RWPE1 (cell line): ENCODE measurements at regions not wholly inside any gene's neighbourhood (a gene's known extent, or its start where the extent isn't known, plus 50 kb on each side); places are given as distances from the start of the nearest gene placed in this dataset.

Experiments
- CTCF ChIA-PET: fragments of 350-600 bp; sonication (Branson Sonifier 250); formaldehyde crosslinking; extraction: SDS; loops from one replicate; lab custom pipeline; 2021; lab: Yijun Ruan, JAX
- POLR2A ChIA-PET: fragments of 400-600 bp; formaldehyde crosslinking; extraction: SDS; loops from one replicate; lab custom pipeline; 2020; ENCODE audit warnings: antibody characterized with exemption; ENCODE audit not compliant: low non-redundant PET; lab: Yijun Ruan, JAX
- DNase-seq: peaks from one replicate; pipeline ENCODE4 v3.0.0; 2012; ENCODE audit warnings: low spot score
- H3K27ac ChIP-seq: fragments of 450-650 bp; 2 replicates; pipeline ENCODE4 v1.5.1; 2017
- TF ChIP-seq, protein P1 (sequence below): fragments of 450-650 bp; conservative IDR thresholded peaks from 2 replicates; pipeline ENCODE4 v1.5.1; 2017; ENCODE audit warnings: low read depth, mild to moderate bottlenecking

DNA sequence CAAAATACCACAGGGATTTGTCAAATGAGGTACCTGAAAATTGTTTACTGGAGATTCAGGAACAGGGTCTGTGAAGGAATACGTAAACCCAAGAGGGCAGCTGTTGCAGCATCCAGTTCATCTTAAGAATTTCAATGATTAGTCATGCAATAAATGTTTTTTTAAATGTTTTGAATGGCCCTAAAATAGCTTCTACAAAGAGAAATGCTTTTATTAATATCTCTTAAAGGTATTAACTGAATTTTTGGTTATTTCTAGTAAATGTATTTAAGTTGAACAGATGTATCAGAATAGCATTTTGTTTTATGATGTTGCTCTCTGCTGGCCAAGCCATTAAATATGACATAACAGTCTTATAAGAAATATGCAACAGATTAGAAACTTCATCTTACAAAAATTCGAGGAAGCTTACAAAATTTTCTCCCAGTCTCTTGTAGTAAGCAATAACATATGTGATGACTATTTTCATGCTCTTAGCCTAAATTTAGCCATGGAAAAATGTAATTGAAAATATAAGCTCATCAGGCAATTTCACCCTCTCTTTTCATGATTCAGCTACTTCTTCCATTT lies 863.9 kb downstream of the SUCLG1 start:
- H3K27ac ChIP-seq, result no peak overlapping the region
- ChIA-PET CTCF (no interaction called here), POLR2A (no interaction called here)
- TF ChIP-seq, protein P1, sequence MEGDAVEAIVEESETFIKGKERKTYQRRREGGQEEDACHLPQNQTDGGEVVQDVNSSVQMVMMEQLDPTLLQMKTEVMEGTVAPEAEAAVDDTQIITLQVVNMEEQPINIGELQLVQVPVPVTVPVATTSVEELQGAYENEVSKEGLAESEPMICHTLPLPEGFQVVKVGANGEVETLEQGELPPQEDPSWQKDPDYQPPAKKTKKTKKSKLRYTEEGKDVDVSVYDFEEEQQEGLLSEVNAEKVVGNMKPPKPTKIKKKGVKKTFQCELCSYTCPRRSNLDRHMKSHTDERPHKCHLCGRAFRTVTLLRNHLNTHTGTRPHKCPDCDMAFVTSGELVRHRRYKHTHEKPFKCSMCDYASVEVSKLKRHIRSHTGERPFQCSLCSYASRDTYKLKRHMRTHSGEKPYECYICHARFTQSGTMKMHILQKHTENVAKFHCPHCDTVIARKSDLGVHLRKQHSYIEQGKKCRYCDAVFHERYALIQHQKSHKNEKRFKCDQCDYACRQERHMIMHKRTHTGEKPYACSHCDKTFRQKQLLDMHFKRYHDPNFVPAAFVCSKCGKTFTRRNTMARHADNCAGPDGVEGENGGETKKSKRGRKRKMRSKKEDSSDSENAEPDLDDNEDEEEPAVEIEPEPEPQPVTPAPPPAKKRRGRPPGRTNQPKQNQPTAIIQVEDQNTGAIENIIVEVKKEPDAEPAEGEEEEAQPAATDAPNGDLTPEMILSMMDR, result no peak
- DNase-seq, result no peak

DNA sequence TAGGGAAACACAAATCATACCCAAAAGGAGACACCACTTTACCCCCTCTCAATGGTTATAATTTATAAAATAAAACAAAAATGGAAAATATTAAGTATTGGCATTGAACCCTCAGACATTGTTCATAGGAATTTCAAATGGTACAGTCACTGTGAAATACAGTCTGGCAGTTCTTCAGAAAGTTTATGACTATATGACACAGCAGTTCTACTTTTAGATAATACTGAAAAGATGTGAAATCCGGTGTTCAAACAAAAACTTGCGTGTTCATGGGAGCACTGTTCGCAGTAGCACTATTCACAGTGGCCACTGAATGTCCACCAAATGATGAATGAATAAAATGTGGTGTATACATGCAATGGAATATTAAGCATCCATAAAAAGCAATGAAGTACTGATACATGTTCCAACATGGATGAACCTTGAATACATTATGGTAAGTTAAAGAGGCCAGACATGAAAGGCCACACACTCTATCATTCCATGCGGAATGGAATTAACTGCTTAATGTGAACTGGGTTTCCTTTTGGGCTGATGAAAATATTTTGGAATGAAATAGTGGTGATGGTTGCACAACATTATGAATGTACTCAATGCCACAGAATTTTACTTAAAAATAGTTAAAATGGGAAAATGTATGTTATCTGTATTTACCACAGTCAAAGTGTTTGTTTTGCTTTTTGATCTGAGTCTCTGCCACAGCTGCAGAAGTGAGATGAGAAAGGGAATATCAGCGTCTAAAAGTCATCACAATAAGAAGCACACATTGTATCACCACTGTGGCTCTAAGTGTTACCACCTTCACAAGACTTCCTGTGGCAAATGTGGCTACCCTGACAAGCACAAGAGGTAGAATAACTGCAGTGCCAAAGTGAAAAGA lies 864.6 kb downstream of the SUCLG1 start:
- no peak overlapping the region for H3K27ac ChIP-seq
- TF ChIP-seq, protein P1, result no peak
- POLR2A ChIA-PET, result no interaction called here
- DNase-seq, result no peak
- CTCF ChIA-PET, result no interaction called here

DNA sequence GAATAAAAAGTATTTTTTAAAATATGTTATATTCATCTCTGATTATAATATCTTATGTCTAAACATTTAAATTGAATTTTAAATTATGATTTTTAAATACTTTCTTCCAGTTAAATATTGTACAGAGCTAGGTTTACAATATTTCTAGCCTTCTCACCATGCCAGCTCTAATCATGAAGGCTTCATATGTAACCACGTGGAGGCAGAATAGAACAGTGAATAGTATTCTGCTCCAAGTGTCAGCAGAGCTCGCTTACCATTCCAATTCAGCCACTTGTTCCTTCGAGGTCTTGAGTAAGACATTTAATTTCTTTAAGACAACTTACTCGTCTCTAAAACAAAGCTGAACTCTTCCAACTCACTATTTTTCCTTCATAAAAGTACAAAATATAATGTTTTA lies 871.8 kb downstream of the SUCLG1 start:
- no peak for DNase-seq
- ChIA-PET POLR2A (no interaction called here), CTCF (no interaction called here)
- no peak overlapping the region for H3K27ac ChIP-seq
- TF ChIP-seq, protein P1, result no peak

DNA sequence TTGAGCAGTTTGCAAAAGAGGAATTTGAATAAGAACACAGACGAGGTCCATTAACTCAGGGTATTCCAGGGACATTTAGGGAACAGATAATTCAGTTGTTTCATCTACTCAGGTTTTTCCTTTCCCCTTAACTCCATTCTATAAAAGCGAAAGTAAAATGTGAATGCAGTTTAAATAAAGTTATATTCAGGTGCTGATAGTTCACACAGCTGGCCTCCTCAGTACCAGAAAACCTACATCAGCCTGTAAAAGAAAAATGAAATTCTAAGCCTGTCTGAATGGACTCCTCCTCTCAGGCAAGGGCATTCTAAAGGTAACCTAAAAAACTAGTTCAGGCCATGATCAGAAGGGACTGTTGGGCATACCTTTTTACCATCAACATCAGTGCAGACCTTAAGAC lies 873.8 kb downstream of the SUCLG1 start:
- POLR2A ChIA-PET, result no interaction called here

DNA sequence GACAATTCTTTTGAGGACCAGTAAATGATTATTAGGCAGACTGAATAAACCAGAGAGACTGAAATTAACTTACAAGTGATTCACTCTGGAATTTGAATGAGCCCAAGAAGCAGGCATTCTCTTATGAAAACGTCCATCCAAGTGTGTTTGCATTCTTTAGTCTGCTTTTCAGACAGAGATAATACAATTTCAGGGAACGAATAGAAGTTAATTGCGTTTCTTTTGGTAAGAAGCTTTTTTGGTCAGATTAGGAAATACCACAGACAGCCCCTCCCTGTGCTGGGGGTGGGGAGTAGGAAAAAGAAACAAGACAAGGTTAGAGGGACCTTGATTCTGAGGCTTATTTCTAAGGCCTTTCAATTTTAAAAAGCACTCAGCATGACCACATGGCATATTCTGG lies 874.4 kb downstream of the SUCLG1 start:
- CTCF ChIA-PET, result no interaction called here
- no peak overlapping the region for H3K27ac ChIP-seq
- TF ChIP-seq, protein P1, result no peak
- no peak for DNase-seq
- POLR2A ChIA-PET, result no interaction called here

More for the DNA sequence above, 873.8 kb downstream of the SUCLG1 start:
- DNase-seq, result no peak
- TF ChIP-seq, protein P1, result no peak
- CTCF ChIA-PET, result no interaction called here
- H3K27ac ChIP-seq, result no peak overlapping the region

DNA sequence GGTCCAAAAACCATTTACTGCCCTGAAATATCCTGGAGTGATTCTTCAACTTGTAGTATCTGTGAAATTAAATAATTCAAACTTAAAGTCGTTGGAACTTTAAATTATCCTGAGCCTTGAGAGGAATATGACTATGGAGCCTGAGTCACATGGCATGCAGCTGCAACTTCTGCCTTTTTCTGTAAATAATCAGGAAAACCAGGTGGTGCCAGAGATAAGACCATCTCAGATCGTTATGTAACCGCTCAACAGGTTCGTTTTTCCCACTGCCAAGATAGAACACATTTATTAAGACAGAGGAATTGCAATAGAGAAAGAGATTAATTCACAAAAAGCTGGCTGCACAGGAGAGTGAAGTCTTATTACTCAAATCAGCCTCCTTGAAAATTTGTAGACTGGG lies 876.5 kb downstream of the SUCLG1 start:
- CTCF ChIA-PET, result no interaction called here
- DNase-seq, result no peak
- TF ChIP-seq, protein P1, result no peak
- H3K27ac ChIP-seq, result no peak overlapping the region
- POLR2A ChIA-PET, result no interaction called here
